HepG2 (cell line): ENCODE measurements at regions not wholly inside any gene's neighbourhood (a gene's known extent, or its start where the extent isn't known, plus 50 kb on each side); places are given as distances from the start of the nearest gene placed in this dataset.

ENCODE experiments used
- HNF4A ChIP-seq: sonication (generic); formaldehyde crosslinking; IDR thresholded peaks from 2 replicates; pipeline ENCODE4 v1.4.0; 2020; ENCODE audit warnings: missing genetic modification reagents
- KDM3A ChIP-seq: IDR thresholded peaks from 2 replicates; pipeline ENCODE4 v1.6.1; 2018; ENCODE audit warnings: low read depth, missing compliant biosample characterization
- NR3C1 ChIP-seq: sonication (generic); formaldehyde crosslinking; IDR thresholded peaks from 2 replicates; pipeline ENCODE4 v1.4.0; 2020; ENCODE audit warnings: missing genetic modification reagents
- SIX1 ChIP-seq: sonication (generic); formaldehyde crosslinking; IDR thresholded peaks from 2 replicates; pipeline ENCODE4 v1.4.0; 2020; ENCODE audit warnings: missing genetic modification reagents, borderline replicate concordance
- TGIF2 ChIP-seq: IDR thresholded peaks from 2 replicates; pipeline ENCODE4 v1.6.1; 2016; ENCODE audit warnings: control low read depth, missing compliant biosample characterization
- ZNF101 ChIP-seq: sonication (generic); formaldehyde crosslinking; IDR thresholded peaks from 2 replicates; pipeline ENCODE4 v1.4.0; 2020; ENCODE audit warnings: mild to moderate bottlenecking, low read depth, missing genetic modification reagents, borderline replicate concordance
- ZNF432 ChIP-seq: sonication (generic); formaldehyde crosslinking; IDR thresholded peaks from 2 replicates; pipeline ENCODE4 v1.5.0; 2020; ENCODE audit warnings: missing genetic modification reagents, mild to moderate bottlenecking, borderline replicate concordance
- TF ChIP-seq, protein P1 (sequence below): sonication (generic); formaldehyde crosslinking; IDR thresholded peaks from 2 replicates; pipeline ENCODE4 v1.9.0; 2021; ENCODE audit warnings: missing genetic modification reagents, borderline replicate concordance
- TF ChIP-seq, protein P2 (sequence below): sonication (generic); formaldehyde crosslinking; IDR thresholded peaks from 2 replicates; pipeline ENCODE4; 2020; ENCODE audit warnings: missing genetic modification reagents, mild to moderate bottlenecking, borderline replicate concordance

DNA sequence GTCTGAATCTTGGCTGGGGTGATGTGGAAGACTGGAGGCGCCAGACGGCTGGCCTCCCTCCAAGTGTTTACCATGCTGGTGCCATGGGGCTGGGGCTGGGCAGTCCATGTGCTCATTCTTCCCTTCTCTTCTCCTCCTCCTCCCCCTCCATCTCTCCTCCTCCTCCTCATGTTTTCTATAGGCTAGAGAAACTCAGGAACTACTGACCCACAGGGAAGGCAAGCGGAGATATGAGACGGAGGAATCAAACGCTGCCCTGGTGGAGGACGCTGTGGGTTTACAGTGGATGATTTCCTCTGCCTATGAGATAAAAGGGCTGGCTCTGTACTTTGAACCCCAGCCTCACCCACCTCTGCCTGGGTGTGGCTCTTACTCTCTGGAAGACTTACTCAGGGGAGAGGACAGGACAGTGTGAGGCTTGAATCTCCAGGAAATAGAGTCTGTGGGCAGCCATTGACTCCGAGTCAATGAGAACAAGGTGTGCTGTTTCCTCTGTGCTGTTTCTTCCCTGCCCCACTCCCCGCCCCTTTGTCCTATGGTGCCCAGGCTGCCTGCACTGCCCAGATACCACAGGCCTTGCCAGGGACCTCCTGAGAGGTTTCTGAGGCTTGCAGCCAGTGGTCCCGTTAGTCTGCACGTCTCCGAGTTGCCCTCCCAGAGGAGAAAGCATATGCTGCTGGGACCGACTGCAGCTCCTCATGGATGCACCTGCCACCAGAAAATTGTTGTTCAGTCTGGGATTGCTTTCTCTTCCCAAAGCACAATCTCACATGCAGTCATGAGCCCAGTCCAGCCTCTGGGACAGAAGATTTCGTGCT lies 132.6 kb upstream of the ARHGAP5 start (continued):
- TF ChIP-seq, protein P1, sequence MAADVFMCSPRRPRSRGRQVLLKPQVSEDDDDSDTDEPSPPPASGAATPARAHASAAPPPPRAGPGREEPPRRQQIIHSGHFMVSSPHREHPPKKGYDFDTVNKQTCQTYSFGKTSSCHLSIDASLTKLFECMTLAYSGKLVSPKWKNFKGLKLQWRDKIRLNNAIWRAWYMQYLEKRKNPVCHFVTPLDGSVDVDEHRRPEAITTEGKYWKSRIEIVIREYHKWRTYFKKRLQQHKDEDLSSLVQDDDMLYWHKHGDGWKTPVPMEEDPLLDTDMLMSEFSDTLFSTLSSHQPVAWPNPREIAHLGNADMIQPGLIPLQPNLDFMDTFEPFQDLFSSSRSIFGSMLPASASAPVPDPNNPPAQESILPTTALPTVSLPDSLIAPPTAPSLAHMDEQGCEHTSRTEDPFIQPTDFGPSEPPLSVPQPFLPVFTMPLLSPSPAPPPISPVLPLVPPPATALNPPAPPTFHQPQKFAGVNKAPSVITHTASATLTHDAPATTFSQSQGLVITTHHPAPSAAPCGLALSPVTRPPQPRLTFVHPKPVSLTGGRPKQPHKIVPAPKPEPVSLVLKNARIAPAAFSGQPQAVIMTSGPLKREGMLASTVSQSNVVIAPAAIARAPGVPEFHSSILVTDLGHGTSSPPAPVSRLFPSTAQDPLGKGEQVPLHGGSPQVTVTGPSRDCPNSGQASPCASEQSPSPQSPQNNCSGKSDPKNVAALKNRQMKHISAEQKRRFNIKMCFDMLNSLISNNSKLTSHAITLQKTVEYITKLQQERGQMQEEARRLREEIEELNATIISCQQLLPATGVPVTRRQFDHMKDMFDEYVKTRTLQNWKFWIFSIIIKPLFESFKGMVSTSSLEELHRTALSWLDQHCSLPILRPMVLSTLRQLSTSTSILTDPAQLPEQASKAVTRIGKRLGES, result no peak
- TF ChIP-seq TGIF2 (CRISPR knock-in tag) (no peak), NR3C1 (CRISPR knock-in tag) (no peak), KDM3A (0 out of 2 replicates have a peak, but pooled peaks have one; percentile 24), ZNF101 (no peak), SIX1 (CRISPR knock-in tag) (no peak; the same call in 1 of the 2 replicates), HNF4A (CRISPR knock-in tag) (peak; percentile 97), ZNF432 (CRISPR knock-in tag) (no peak)
- TF ChIP-seq, protein P2, sequence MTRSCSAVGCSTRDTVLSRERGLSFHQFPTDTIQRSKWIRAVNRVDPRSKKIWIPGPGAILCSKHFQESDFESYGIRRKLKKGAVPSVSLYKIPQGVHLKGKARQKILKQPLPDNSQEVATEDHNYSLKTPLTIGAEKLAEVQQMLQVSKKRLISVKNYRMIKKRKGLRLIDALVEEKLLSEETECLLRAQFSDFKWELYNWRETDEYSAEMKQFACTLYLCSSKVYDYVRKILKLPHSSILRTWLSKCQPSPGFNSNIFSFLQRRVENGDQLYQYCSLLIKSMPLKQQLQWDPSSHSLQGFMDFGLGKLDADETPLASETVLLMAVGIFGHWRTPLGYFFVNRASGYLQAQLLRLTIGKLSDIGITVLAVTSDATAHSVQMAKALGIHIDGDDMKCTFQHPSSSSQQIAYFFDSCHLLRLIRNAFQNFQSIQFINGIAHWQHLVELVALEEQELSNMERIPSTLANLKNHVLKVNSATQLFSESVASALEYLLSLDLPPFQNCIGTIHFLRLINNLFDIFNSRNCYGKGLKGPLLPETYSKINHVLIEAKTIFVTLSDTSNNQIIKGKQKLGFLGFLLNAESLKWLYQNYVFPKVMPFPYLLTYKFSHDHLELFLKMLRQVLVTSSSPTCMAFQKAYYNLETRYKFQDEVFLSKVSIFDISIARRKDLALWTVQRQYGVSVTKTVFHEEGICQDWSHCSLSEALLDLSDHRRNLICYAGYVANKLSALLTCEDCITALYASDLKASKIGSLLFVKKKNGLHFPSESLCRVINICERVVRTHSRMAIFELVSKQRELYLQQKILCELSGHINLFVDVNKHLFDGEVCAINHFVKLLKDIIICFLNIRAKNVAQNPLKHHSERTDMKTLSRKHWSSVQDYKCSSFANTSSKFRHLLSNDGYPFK, result no peak
